ENCODE measurements at regions not wholly inside any gene's neighbourhood (a gene's known extent, or its start where the extent isn't known, plus 50 kb on each side); places are given as distances from the start of the nearest gene placed in this dataset.

DNA sequence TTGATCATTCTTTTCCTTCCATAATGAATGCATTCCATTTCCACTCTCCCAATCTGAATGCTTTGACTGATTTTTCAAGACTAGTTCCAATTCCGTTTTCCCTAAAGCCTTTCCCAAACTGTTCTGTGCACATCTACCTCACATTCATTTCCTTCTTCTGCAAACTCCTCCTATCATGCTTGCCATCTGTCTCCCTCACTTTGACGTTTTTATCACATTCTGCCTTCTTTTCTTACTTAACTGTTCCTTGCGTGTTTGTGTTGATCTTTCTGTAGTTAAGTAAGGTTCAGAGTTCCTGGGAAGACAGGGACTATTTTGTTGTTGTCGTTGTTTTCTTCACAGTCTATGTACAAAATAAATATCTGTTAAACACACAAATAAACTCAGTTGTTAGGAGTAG lies 179.0 kb downstream of the NXPE2 start:
- Mint-ChIP-seq H3K36me3 (ENCODE audit: insufficient read depth, unreplicated experiment) (no peaks in the 10 kb centered on the region), H3K27me3 (ENCODE audit: unreplicated experiment) (no peaks in the 10 kb centered on the region), H3K4me3 (ENCODE audit: low read depth, unreplicated experiment) (no peak overlapping the region), H3K9me3 (ENCODE audit: low read depth, unreplicated experiment) (peaks cover 15% of the 10 kb centered on the region), H3K27ac (ENCODE audit: unreplicated experiment) (no peak overlapping the region), H3K4me1 (ENCODE audit: low read depth, unreplicated experiment) (no peaks in the 10 kb centered on the region)
- DNase-seq, result no peak
- TF ChIP-seq, protein P1, sequence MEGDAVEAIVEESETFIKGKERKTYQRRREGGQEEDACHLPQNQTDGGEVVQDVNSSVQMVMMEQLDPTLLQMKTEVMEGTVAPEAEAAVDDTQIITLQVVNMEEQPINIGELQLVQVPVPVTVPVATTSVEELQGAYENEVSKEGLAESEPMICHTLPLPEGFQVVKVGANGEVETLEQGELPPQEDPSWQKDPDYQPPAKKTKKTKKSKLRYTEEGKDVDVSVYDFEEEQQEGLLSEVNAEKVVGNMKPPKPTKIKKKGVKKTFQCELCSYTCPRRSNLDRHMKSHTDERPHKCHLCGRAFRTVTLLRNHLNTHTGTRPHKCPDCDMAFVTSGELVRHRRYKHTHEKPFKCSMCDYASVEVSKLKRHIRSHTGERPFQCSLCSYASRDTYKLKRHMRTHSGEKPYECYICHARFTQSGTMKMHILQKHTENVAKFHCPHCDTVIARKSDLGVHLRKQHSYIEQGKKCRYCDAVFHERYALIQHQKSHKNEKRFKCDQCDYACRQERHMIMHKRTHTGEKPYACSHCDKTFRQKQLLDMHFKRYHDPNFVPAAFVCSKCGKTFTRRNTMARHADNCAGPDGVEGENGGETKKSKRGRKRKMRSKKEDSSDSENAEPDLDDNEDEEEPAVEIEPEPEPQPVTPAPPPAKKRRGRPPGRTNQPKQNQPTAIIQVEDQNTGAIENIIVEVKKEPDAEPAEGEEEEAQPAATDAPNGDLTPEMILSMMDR (IDR thresholded peaks at IDR 0.05; ENCODE audit: unreplicated experiment), result no peak
- CTCF ChIA-PET, result no interaction called here
- intact Hi-C loops (cut with micrococcal nuclease; ENCODE audit: unreplicated experiment), result no loop called here
- BruUV-seq (replicated peaks), result no TSS peak

DNA sequence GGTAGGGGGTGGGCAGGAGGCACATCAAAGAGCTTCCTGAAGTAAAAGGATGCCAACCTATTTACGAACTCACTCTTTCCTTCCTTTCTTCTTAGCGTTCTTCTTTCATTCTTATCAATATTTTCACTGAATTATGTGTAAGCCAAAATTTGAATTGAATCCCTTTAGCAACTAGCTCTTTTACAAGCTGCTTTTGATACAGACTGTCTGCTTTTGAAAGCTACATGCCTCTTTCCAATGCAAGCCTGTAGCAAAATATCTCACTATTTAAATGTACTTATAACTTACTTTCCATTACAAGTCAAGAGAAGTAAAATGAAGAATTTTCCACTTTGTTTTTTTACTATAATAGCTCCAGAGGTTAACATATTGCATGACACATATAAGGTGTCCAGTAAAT lies 186.6 kb downstream of the NXPE2 start:
- no TSS peak for BruUV-seq (replicated peaks)
- H3K4me3 Mint-ChIP-seq (ENCODE audit: low read depth, unreplicated experiment), result no peak overlapping the region
- H3K4me1 Mint-ChIP-seq (ENCODE audit: low read depth, unreplicated experiment), result no peaks in the 10 kb centered on the region
- H3K9me3 Mint-ChIP-seq (ENCODE audit: low read depth, unreplicated experiment), result peaks cover 10% of the 10 kb centered on the region
- no peak overlapping the region for H3K27ac Mint-ChIP-seq (ENCODE audit: unreplicated experiment)
- H3K36me3 Mint-ChIP-seq (ENCODE audit: insufficient read depth, unreplicated experiment), result no peaks in the 10 kb centered on the region
- intact Hi-C loops (cut with micrococcal nuclease; ENCODE audit: unreplicated experiment), result no loop called here
- CTCF ChIA-PET, result no interaction called here
- no peaks in the 10 kb centered on the region for H3K27me3 Mint-ChIP-seq (ENCODE audit: unreplicated experiment)
- TF ChIP-seq, protein P1 (IDR thresholded peaks at IDR 0.05; ENCODE audit: unreplicated experiment), result no peak
- no peak for DNase-seq

DNA sequence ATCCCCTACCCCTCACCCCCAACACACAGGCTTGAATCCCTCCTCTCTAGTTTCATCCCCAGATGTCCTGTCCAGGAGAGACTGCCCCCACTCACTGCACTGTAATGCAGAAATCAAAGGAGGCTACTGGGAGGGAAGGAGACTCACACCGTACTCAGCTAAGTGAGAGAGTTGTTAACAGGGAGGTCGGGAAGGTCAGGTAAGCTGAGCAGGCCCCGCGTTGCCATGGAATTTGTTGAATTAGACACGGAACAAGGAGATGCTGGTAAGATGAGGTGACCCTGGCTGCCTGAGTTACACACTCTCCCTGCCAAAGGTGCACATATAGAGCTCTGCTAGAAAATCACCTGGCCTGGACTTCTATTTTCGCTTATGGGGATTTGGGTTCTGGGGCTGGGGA lies 197.9 kb downstream of the NXPE2 start:
- CTCF ChIA-PET, result no interaction called here
- no peaks in the 10 kb centered on the region for H3K27me3 Mint-ChIP-seq (ENCODE audit: unreplicated experiment)
- H3K4me1 Mint-ChIP-seq (ENCODE audit: low read depth, unreplicated experiment), result no peaks in the 10 kb centered on the region
- TF ChIP-seq, protein P1 (IDR thresholded peaks at IDR 0.05; ENCODE audit: unreplicated experiment), result no peak
- H3K4me3 Mint-ChIP-seq (ENCODE audit: low read depth, unreplicated experiment), result no peak overlapping the region
- intact Hi-C loops (cut with micrococcal nuclease; ENCODE audit: unreplicated experiment), result no loop called here
- no peak for DNase-seq
- peaks cover 10% of the 10 kb centered on the region for H3K9me3 Mint-ChIP-seq (ENCODE audit: low read depth, unreplicated experiment)
- H3K27ac Mint-ChIP-seq (ENCODE audit: unreplicated experiment), result no peak overlapping the region
- no TSS peak for BruUV-seq (replicated peaks)
- no peaks in the 10 kb centered on the region for H3K36me3 Mint-ChIP-seq (ENCODE audit: insufficient read depth, unreplicated experiment)

DNA sequence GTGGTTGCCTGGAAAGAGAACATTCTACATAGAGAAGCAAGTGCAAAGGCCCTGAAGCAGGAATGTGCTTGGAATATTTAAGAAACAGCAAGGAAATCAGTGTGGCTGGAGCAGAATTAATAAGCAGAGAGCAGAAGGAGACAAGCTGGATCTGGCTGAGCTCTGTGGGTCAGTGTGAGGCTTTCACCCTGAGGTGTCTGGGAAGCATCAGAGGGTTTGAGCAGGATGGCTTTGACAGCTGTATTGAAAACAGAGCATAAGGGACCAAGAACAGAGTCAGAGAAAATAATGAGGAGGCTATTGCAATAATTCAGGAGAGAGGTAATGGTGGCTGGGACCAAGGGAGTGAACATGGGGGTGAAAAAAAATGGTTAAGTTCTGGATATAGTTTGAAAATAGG lies 199.6 kb downstream of the NXPE2 start:
- TF ChIP-seq, protein P1 (IDR thresholded peaks at IDR 0.05; ENCODE audit: unreplicated experiment), result no peak
- intact Hi-C loops (cut with micrococcal nuclease; ENCODE audit: unreplicated experiment), result no loop called here
- no peaks in the 10 kb centered on the region for H3K4me1 Mint-ChIP-seq (ENCODE audit: low read depth, unreplicated experiment)
- CTCF ChIA-PET, result no interaction called here
- H3K27ac Mint-ChIP-seq (ENCODE audit: unreplicated experiment), result no peak overlapping the region
- no peaks in the 10 kb centered on the region for H3K36me3 Mint-ChIP-seq (ENCODE audit: insufficient read depth, unreplicated experiment)
- no peaks in the 10 kb centered on the region for H3K27me3 Mint-ChIP-seq (ENCODE audit: unreplicated experiment)
- DNase-seq, result no peak
- BruUV-seq (replicated peaks), result no TSS peak
- peaks cover 4% of the 10 kb centered on the region for H3K9me3 Mint-ChIP-seq (ENCODE audit: low read depth, unreplicated experiment)
- no peak overlapping the region for H3K4me3 Mint-ChIP-seq (ENCODE audit: low read depth, unreplicated experiment)

DNA sequence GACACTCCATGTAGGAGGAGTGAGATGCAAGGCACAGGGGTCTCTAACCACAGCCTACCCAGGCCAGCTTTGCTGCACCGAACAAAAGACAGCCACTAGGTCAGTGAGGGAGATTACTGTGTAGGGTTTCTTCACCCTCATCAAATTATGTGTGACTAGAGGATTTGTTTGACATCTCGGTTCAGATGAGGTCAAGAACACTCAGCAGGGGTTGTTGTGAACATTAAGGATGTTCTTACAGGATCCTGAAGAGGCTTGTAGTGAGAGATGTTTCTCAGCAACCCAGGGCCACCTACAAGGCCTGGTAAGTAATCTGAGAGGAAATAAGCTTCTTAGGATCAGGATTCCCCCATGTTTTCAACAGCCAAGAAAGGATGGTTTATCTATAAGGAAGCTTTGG lies 202.1 kb downstream of the NXPE2 start:
- Mint-ChIP-seq H3K36me3 (ENCODE audit: insufficient read depth, unreplicated experiment) (no peaks in the 10 kb centered on the region), H3K9me3 (ENCODE audit: low read depth, unreplicated experiment) (peaks cover 4% of the 10 kb centered on the region), H3K4me1 (ENCODE audit: low read depth, unreplicated experiment) (no peaks in the 10 kb centered on the region), H3K27ac (ENCODE audit: unreplicated experiment) (no peak overlapping the region), H3K27me3 (ENCODE audit: unreplicated experiment) (no peaks in the 10 kb centered on the region), H3K4me3 (ENCODE audit: low read depth, unreplicated experiment) (no peak overlapping the region)
- CTCF ChIA-PET, result no interaction called here
- BruUV-seq (replicated peaks), result no TSS peak
- TF ChIP-seq, protein P1 (IDR thresholded peaks at IDR 0.05; ENCODE audit: unreplicated experiment), result no peak
- DNase-seq, result no peak
- intact Hi-C loops (cut with micrococcal nuclease; ENCODE audit: unreplicated experiment), result no loop called here
